Loucy (cell line): ENCODE measurements at regions not wholly inside any gene's neighbourhood (a gene's known extent, or its start where the extent isn't known, plus 50 kb on each side); places are given as distances from the start of the nearest gene placed in this dataset.

Experiments
- EZH2phosphoT487 ChIP-seq: fragments of 200-600 bp; IDR thresholded peaks from 2 replicates; pipeline ENCODE4 v1.6.1; 2018; ENCODE audit warnings: antibody characterized with exemption, mild to moderate bottlenecking, moderate library complexity, borderline replicate concordance
- TF ChIP-seq, protein P1 (sequence below): fragments of 200-600 bp; sonication (generic); conservative IDR thresholded peaks from 2 replicates; pipeline ENCODE4 v1.5.1; 2014; ENCODE audit warnings: mild to moderate bottlenecking, antibody characterized with exemption, low read length

DNA sequence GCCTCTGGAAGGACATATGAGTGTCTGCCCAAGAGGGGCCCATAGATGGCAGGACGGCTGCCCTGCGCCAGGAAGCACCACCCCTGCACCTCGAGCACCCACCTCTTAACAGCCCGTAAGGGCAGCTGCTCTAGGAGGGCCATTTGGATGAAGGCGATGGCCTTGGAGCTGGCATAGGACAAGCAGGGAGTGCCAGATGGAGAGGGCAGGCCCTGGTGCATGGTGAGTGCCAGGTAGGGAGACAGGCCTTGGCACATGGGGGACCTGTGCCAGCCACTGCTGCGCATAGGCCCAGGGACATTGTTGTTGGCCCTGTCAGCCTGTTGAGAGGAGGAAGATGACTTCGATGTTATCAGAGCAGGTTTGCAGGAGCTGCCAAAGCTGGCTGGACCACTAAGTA, 134.2 kb downstream of the SLC25A46 start:
- TF ChIP-seq, protein P1, sequence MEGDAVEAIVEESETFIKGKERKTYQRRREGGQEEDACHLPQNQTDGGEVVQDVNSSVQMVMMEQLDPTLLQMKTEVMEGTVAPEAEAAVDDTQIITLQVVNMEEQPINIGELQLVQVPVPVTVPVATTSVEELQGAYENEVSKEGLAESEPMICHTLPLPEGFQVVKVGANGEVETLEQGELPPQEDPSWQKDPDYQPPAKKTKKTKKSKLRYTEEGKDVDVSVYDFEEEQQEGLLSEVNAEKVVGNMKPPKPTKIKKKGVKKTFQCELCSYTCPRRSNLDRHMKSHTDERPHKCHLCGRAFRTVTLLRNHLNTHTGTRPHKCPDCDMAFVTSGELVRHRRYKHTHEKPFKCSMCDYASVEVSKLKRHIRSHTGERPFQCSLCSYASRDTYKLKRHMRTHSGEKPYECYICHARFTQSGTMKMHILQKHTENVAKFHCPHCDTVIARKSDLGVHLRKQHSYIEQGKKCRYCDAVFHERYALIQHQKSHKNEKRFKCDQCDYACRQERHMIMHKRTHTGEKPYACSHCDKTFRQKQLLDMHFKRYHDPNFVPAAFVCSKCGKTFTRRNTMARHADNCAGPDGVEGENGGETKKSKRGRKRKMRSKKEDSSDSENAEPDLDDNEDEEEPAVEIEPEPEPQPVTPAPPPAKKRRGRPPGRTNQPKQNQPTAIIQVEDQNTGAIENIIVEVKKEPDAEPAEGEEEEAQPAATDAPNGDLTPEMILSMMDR = no peak
- TF ChIP-seq EZH2phosphoT487 = no peak
